K562 (cell line): ENCODE measurements at regions not wholly inside any gene's neighbourhood (a gene's known extent, or its start where the extent isn't known, plus 50 kb on each side); places are given as distances from the start of the nearest gene placed in this dataset.

ENCODE experiments used
- ATAC-seq: fragments of 200-7000 bp; cut with Tn5 transposase; 3 replicates; pipeline ENCODE4 v1.9.1; 2020; ENCODE audit warnings: moderate library complexity
- BruUV-seq: library from RNA; stranded (reverse); fragments of 400-500 nt; replicated peaks from 2 replicates; lab custom pipeline; 2021; lab: Mats Ljungman, UMichigan
- CTCF ChIA-PET: fragments of 300-600 bp; formaldehyde crosslinking; extraction: SDS; loops from one replicate; lab custom pipeline; 2021; ENCODE audit warnings: low intra/inter-chr PET ratio; lab: Yijun Ruan, JAX
- POLR2A ChIA-PET: fragments of 300-600, 350-650 bp; sonication (Branson Sonifier 250); formaldehyde crosslinking; extraction: SDS; loops from one replicate; lab custom pipeline; 2021; ENCODE audit warnings: antibody characterized with exemption, inconsistent platforms; lab: Yijun Ruan, JAX
- DNase-seq, 4 experiments: peaks; one replicate each; pipeline versions ENCODE4 v3.0.0 to v3.0.0-alpha.2; 2011 to 2018; ENCODE audit warnings: low spot score in 3 of 4, mixed read lengths in 3 of 4; ENCODE audit errors: extremely low read depth in 1 of 4
- FAIRE-seq: peaks from 2 replicates; lab custom pipeline; 2011; peaks lifted over from hg19 to GRCh38; lab: Jason Lieb, UNC
- H2AFZ ChIP-seq: 2 replicates; pipeline ENCODE4 v1.6.0; 2011; ENCODE audit warnings: low read depth, low read length, control low read depth, inconsistent platforms
- H3K27ac ChIP-seq: fragments of 200-600 bp; 3 replicates; pipeline ENCODE4 v1.8.0; 2011; ENCODE audit warnings: low read depth, mild to moderate bottlenecking, control low read depth, inconsistent platforms, low read length, moderate library complexity, mixed read lengths; ENCODE audit errors: extremely low read depth
- H3K27me3 ChIP-seq, 2 experiments: fragments of 300-600 bp in 1 of 2; 2 replicates in 1 of 2; 3 replicates in 1 of 2; pipeline versions ENCODE4 v1.6.0 to v1.8.0; 2011; ENCODE audit warnings: inconsistent platforms in 2 of 2, low read length in 2 of 2, mild to moderate bottlenecking in 1 of 2, mixed read lengths in 1 of 2, moderate library complexity in 1 of 2; ENCODE audit not compliant: control insufficient read depth in 2 of 2, insufficient read depth in 2 of 2
- H3K36me3 ChIP-seq: fragments of 300-600 bp; 3 replicates; pipeline ENCODE4 v1.8.0; 2011; ENCODE audit warnings: mild to moderate bottlenecking, low read length, inconsistent platforms; ENCODE audit not compliant: control insufficient read depth, insufficient read depth
- H3K4me1 ChIP-seq, 2 experiments: fragments of 200-600 bp in 1 of 2; replicated peaks in 1 of 2; 2 replicates in 1 of 2; 3 replicates in 1 of 2; pipeline versions ENCODE4 v1.5.1 to v1.8.0; 2011; ENCODE audit warnings: inconsistent platforms in 2 of 2, low read length in 2 of 2, mild to moderate bottlenecking in 1 of 2, mixed read lengths in 1 of 2, moderate library complexity in 1 of 2; ENCODE audit not compliant: control insufficient read depth in 2 of 2, insufficient read depth in 2 of 2
- H3K4me2 ChIP-seq: 2 replicates; pipeline ENCODE4 v1.6.1; 2011; ENCODE audit warnings: low read length, control low read depth, inconsistent platforms, mixed read lengths; ENCODE audit not compliant: insufficient read depth
- H3K4me3 ChIP-seq: fragments of 200-600 bp; sonication (generic), shearing (Covaris generic); 2 replicates; pipeline ENCODE4 v1.5.1; 2016; ENCODE audit warnings: control low read depth, inconsistent platforms
- H3K79me2 ChIP-seq: fragments of 200-600 bp; 3 replicates; pipeline ENCODE4 v1.8.0; 2011; ENCODE audit warnings: low read length, inconsistent platforms; ENCODE audit not compliant: control insufficient read depth, insufficient read depth
- H3K9ac ChIP-seq, 2 experiments: 2 replicates each; pipeline versions ENCODE4 v1.6.0 to v1.6.1; 2011; ENCODE audit warnings: low read depth in 2 of 2, low read length in 2 of 2, control low read depth in 1 of 2, inconsistent platforms in 1 of 2, mild to moderate bottlenecking in 1 of 2, mixed read lengths in 1 of 2; ENCODE audit not compliant: insufficient read depth in 1 of 2
- H3K9me1 ChIP-seq: one replicate; pipeline ENCODE4 v1.6.0; 2011; ENCODE audit warnings: inconsistent platforms, mild to moderate bottlenecking, low read length, moderate library complexity; ENCODE audit not compliant: control insufficient read depth, insufficient read depth
- H3K9me3 ChIP-seq: replicated peaks from 2 replicates; pipeline ENCODE4 v1.5.1; 2011; ENCODE audit warnings: low read depth, low read length, inconsistent platforms; ENCODE audit not compliant: control insufficient read depth, insufficient read depth
- H4K20me1 ChIP-seq: replicated peaks from 2 replicates; pipeline ENCODE4 v1.6.1; 2011; ENCODE audit warnings: low read length, inconsistent platforms, mixed read lengths; ENCODE audit not compliant: control insufficient read depth, insufficient read depth
- ZFP1 ChIP-seq: fragments of 450-650 bp; formaldehyde crosslinking; IDR thresholded peaks from 2 replicates; pipeline ENCODE4 v1.4.0; 2020; ENCODE audit warnings: mild to moderate bottlenecking, mixed read lengths
- WGBS: fragments of 100-300 bp; shearing (Covaris generic); methylation state at CpG from one replicate; pipeline ENCODE4 v1.1.6; 2016; ENCODE audit warnings: low coverage, mixed read lengths; ENCODE audit not compliant: insufficient coverage; ENCODE audit errors: missing lambda C conversion rate; 5-methylcytosine and 5-hydroxymethylcytosine counted together
- in situ Hi-C: fragments of 300-500 bp; cut with MboI; formaldehyde crosslinking; loops from 4 replicates; pipeline ENCODE4 v1.15.0; 2018; ENCODE audit warnings: inconsistent platforms, mixed read lengths
- intact Hi-C: fragments of 100-400 bp; cut with micrococcal nuclease; formaldehyde crosslinking; loops from 2 replicates; pipeline ENCODE4 v1.14.2; 2022
- TF ChIP-seq, protein P1 (sequence below): IDR thresholded peaks from 2 replicates; pipeline ENCODE4 v1.6.1; 2011; ENCODE audit warnings: borderline replicate concordance, low read depth, mild to moderate bottlenecking, moderate library complexity, low read length; ENCODE audit not compliant: insufficient read depth, poor library complexity, severe bottlenecking
- TF ChIP-seq, protein P2 (sequence below): fragments of 450-650 bp; formaldehyde crosslinking; IDR thresholded peaks from 2 replicates; pipeline ENCODE4 v1.4.0; 2020; ENCODE audit warnings: mild to moderate bottlenecking, moderate library complexity
- TF ChIP-seq, protein P3 (sequence below): fragments of 200-400 bp; formaldehyde crosslinking; IDR thresholded peaks from 2 replicates; pipeline ENCODE4 v1.6.1; 2017; ENCODE audit warnings: mild to moderate bottlenecking, low read depth, low read length, moderate library complexity
- TF ChIP-seq, protein P4 (sequence below): sonication (generic); formaldehyde crosslinking; IDR thresholded peaks from 2 replicates; pipeline ENCODE4 v1.8.1; 2023; ENCODE audit warnings: mild to moderate bottlenecking, missing genetic modification reagents

DNA sequence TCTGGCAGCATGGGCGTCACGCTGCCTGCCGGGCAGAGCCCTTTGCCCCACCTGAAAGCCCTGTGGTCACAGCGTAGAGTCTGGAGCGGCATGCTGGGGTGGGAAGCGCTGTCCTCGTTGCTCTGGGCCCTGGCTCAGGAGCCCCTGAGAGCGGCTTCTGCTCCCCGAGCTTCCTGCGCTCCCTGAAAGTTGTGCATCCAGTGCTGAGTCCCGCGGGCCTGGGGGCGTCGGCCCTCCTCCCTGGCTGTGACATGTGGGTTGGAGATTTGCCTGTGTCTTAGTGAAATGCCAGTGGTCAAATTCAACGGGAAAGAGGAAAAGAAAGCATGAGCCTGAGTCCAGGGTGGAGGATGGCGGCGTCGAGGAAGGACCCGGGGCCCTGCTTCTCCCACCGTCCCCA, 1208.0 kb downstream of the BRD1 start (continued):
- TF ChIP-seq, protein P1, sequence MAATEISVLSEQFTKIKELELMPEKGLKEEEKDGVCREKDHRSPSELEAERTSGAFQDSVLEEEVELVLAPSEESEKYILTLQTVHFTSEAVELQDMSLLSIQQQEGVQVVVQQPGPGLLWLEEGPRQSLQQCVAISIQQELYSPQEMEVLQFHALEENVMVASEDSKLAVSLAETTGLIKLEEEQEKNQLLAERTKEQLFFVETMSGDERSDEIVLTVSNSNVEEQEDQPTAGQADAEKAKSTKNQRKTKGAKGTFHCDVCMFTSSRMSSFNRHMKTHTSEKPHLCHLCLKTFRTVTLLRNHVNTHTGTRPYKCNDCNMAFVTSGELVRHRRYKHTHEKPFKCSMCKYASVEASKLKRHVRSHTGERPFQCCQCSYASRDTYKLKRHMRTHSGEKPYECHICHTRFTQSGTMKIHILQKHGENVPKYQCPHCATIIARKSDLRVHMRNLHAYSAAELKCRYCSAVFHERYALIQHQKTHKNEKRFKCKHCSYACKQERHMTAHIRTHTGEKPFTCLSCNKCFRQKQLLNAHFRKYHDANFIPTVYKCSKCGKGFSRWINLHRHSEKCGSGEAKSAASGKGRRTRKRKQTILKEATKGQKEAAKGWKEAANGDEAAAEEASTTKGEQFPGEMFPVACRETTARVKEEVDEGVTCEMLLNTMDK = no peak

DNA sequence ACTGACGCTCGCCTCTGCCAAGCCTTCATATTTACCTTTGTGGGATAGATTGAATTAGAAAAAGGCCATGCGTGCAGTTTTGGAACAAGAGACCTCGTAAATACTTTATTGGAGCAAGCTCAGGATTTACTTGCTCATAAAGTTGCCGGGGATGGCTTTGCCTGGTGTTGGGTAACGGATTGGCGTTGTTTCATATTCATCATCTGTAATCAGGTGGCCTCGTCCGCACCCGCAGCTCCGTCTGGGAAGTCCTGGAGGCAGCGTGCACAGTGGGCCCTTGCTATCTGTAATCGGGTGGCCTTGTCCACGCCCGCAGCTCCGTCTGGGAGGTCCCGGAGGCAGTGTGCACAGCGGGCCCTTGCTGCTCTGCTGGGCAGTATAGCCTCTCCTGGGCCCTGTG, 1209.3 kb downstream of the BRD1 start:
- Histone ChIP-seq H3K9me3 (no peaks in the 10 kb centered on the region), H3K27me3 (peaks cover 0 to 4% of the 10 kb centered on the region in 2 experiments; a peak in 1 of 5 replicates), H3K4me2 (no peak overlapping the region), H3K9me1 (no peaks in the 10 kb centered on the region), H3K27ac (no peak overlapping the region), H3K4me1 (no peaks in the 10 kb centered on the region), H3K36me3 (no peaks in the 10 kb centered on the region), H3K4me3 (no peak overlapping the region), H4K20me1 (no peaks in the 10 kb centered on the region), H2AFZ (no peak overlapping the region), H3K79me2 (no peaks in the 10 kb centered on the region), H3K9ac (no peak overlapping the region)
- DNase-seq (no peak), ATAC-seq (no peak), FAIRE-seq (no peak)
- BruUV-seq = no TSS peak
- TF ChIP-seq, protein P2, sequence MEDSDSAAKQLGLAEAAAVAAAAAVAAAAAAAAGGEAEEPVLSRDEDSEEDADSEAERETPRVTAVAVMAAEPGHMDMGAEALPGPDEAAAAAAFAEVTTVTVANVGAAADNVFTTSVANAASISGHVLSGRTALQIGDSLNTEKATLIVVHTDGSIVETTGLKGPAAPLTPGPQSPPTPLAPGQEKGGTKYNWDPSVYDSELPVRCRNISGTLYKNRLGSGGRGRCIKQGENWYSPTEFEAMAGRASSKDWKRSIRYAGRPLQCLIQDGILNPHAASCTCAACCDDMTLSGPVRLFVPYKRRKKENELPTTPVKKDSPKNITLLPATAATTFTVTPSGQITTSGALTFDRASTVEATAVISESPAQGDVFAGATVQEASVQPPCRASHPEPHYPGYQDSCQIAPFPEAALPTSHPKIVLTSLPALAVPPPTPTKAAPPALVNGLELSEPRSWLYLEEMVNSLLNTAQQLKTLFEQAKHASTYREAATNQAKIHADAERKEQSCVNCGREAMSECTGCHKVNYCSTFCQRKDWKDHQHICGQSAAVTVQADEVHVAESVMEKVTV = no peak
- TF ChIP-seq, protein P3, sequence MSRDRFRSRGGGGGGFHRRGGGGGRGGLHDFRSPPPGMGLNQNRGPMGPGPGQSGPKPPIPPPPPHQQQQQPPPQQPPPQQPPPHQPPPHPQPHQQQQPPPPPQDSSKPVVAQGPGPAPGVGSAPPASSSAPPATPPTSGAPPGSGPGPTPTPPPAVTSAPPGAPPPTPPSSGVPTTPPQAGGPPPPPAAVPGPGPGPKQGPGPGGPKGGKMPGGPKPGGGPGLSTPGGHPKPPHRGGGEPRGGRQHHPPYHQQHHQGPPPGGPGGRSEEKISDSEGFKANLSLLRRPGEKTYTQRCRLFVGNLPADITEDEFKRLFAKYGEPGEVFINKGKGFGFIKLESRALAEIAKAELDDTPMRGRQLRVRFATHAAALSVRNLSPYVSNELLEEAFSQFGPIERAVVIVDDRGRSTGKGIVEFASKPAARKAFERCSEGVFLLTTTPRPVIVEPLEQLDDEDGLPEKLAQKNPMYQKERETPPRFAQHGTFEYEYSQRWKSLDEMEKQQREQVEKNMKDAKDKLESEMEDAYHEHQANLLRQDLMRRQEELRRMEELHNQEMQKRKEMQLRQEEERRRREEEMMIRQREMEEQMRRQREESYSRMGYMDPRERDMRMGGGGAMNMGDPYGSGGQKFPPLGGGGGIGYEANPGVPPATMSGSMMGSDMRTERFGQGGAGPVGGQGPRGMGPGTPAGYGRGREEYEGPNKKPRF = no peak
- no peak for TF ChIP-seq ZFP1 (CRISPR knock-in tag)
- TF ChIP-seq, protein P4, sequence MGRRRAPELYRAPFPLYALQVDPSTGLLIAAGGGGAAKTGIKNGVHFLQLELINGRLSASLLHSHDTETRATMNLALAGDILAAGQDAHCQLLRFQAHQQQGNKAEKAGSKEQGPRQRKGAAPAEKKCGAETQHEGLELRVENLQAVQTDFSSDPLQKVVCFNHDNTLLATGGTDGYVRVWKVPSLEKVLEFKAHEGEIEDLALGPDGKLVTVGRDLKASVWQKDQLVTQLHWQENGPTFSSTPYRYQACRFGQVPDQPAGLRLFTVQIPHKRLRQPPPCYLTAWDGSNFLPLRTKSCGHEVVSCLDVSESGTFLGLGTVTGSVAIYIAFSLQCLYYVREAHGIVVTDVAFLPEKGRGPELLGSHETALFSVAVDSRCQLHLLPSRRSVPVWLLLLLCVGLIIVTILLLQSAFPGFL = no peak
- ChIA-PET POLR2A (no interaction called here), CTCF (no interaction called here)
- WGBS = 4% methylated on average over 14 of the region's 18 CpGs
- intact Hi-C loops (no loop called here), in situ Hi-C loops (no loop called here)
